ENCODE measurements at regions not wholly inside any gene's neighbourhood (a gene's known extent, or its start where the extent isn't known, plus 50 kb on each side); places are given as distances from the start of the nearest gene placed in this dataset.

DNA sequence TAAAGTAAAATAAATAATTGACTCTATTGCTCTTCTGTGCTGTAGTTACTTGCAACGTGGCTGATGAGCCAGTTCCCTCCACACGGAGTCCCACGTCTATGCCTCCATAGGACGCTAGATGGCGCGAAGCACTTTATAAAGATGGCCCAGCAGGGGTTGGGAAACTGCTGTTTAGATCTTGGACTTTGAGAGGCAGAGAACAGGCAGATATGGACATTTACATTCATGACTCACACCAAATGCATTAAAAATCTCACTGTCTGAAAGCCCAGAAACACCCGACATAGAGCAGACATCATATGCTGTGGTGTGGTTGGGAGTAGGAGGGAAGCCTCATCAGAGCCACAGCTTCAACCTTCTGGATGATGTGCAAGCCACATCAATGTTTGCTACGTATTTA lies 643.1 kb upstream of the ARGLU1 start:
- DNase-seq (ENCODE audit: low read depth, low spot score) = peak; percentile 92

DNA sequence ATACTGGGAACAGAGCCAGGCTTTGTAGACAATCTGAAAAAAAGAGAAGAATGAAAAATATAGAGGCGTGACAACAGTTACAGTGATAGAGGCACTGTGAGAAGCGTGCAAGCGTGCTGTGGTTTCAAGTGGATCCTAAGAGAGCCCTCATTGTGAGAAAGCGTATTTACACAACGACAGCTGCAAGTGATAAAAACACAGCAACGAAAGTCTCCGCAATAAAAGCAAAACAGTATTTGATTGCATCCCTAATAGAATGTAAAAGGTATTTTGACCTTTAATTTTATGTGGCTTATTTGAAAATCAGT lies 642.7 kb upstream of the ARGLU1 start:
- intact Hi-C loops (cut with micrococcal nuclease) (loop anchor here (1.0 to 2.0 kb wide), 5 partner anchors 163 to 945 kb away; no protein-coding TSS in a partner anchor), dilution Hi-C loops (cut with MboI; ENCODE audit: extremely low pct_ligation_motif_present, low sequenced_read_pairs) (no loop called here)
- peak overlapping the region in 1 of 3 experiments; percentile 8 for H3K4me3 ChIP-seq (replicated peaks in 1 of 3; ENCODE audit: insufficient read depth in 1 of 3, low read depth in 1 of 3, low read length in 3 of 3)
- H3K9ac ChIP-seq (replicated peaks; ENCODE audit: extremely low read depth, insufficient read depth, low read length) = no peak overlapping the region
- no TSS peak for BruUV-seq (replicated peaks)
- no peak overlapping the region for H3K27ac ChIP-seq (ENCODE audit: insufficient read depth, low read depth, low read length)
- peak overlapping the region; percentile 23 for H3K4me2 ChIP-seq (ENCODE audit: insufficient read depth, low read length)
- no peak overlapping the region for H2AFZ ChIP-seq (ENCODE audit: low read depth, low read length)
- no peaks in the 10 kb centered on the region for H3K79me2 ChIP-seq (ENCODE audit: control insufficient read depth, insufficient read depth, low read length)
- peaks cover 13% of the 10 kb centered on the region for H3K4me1 ChIP-seq (ENCODE audit: control insufficient read depth, extremely low read depth, insufficient read depth, low read length)
- no peaks in the 10 kb centered on the region for H3K9me3 ChIP-seq (replicated peaks; ENCODE audit: control insufficient read depth, insufficient read depth, low read length)
- no peaks in the 10 kb centered on the region for H3K36me3 ChIP-seq (ENCODE audit: control insufficient read depth in 2 of 2, extremely low read depth in 1 of 2, insufficient read depth in 2 of 2, low read length in 2 of 2)
- TF ChIP-seq GATA2 (IDR thresholded peaks at IDR 0.05; ENCODE audit: insufficient read depth, insufficient read length, low read depth, low read length) = no peak
- CTCF ChIA-PET = interaction anchor here (1.1 to 5.9 kb wide), 8 partner anchors 159 to 946 kb away, joined by 3 to 45 read pairs (median 10); no protein-coding TSS in a partner anchor
- peak; percentile 71 for DNase-seq (ENCODE audit: low read depth, low spot score)
- FAIRE-seq = no peak
- H3K9me1 ChIP-seq (replicated peaks; ENCODE audit: control insufficient read depth, extremely low read depth, insufficient read depth, low read length) = no peaks in the 10 kb centered on the region
- no peaks in the 10 kb centered on the region for H4K20me1 ChIP-seq (replicated peaks; ENCODE audit: control insufficient read depth, extremely low read depth, insufficient read depth, low read length)
- no peaks in the 10 kb centered on the region for H3K27me3 ChIP-seq (ENCODE audit: control insufficient read depth in 2 of 2, insufficient read depth in 2 of 2, low read length in 2 of 2)
- POLR2A ChIA-PET = no interaction called here

More for the DNA sequence above, 643.1 kb upstream of the ARGLU1 start:
- Histone ChIP-seq H3K27ac (ENCODE audit: insufficient read depth, low read depth, low read length) (no peak overlapping the region), H3K4me1 (ENCODE audit: control insufficient read depth, extremely low read depth, insufficient read depth, low read length) (peaks cover 13% of the 10 kb centered on the region), H3K9ac (replicated peaks; ENCODE audit: extremely low read depth, insufficient read depth, low read length) (no peak overlapping the region), H4K20me1 (replicated peaks; ENCODE audit: control insufficient read depth, extremely low read depth, insufficient read depth, low read length) (no peaks in the 10 kb centered on the region), H3K4me3 (replicated peaks in 1 of 3; ENCODE audit: insufficient read depth in 1 of 3, low read depth in 1 of 3, low read length in 3 of 3) (no peak overlapping the region), H3K9me3 (replicated peaks; ENCODE audit: control insufficient read depth, insufficient read depth, low read length) (no peaks in the 10 kb centered on the region), H3K9me1 (replicated peaks; ENCODE audit: control insufficient read depth, extremely low read depth, insufficient read depth, low read length) (no peaks in the 10 kb centered on the region), H3K27me3 (ENCODE audit: control insufficient read depth in 2 of 2, insufficient read depth in 2 of 2, low read length in 2 of 2) (no peaks in the 10 kb centered on the region), H3K79me2 (ENCODE audit: control insufficient read depth, insufficient read depth, low read length) (no peaks in the 10 kb centered on the region), H2AFZ (ENCODE audit: low read depth, low read length) (no peak overlapping the region), H3K4me2 (ENCODE audit: insufficient read depth, low read length) (peak overlapping the region; percentile 23), H3K36me3 (ENCODE audit: control insufficient read depth in 2 of 2, extremely low read depth in 1 of 2, insufficient read depth in 2 of 2, low read length in 2 of 2) (no peaks in the 10 kb centered on the region)
- intact Hi-C loops (cut with micrococcal nuclease) (loop anchor here (1.0 to 2.0 kb wide), 5 partner anchors 162 to 944 kb away; no protein-coding TSS in a partner anchor), dilution Hi-C loops (cut with MboI; ENCODE audit: extremely low pct_ligation_motif_present, low sequenced_read_pairs) (no loop called here)
- ChIA-PET POLR2A (interaction anchor here (0.6 kb wide), 1 partner anchor 736 kb away, joined by 3 read pairs; no protein-coding TSS in a partner anchor), CTCF (interaction anchor here (0.9 to 5.9 kb wide), 11 partner anchors 8 to 945 kb away, joined by 3 to 45 read pairs (median 5); a partner anchor contains a TSS)
- peak; percentile 91 for FAIRE-seq
- no TSS peak for BruUV-seq (replicated peaks)
- peak; percentile 67 for TF ChIP-seq FOS (IDR thresholded peaks at IDR 0.05; ENCODE audit: borderline replicate concordance, insufficient read depth, low read length)
- TF ChIP-seq, protein P1, sequence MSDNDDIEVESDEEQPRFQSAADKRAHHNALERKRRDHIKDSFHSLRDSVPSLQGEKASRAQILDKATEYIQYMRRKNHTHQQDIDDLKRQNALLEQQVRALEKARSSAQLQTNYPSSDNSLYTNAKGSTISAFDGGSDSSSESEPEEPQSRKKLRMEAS (IDR thresholded peaks at IDR 0.05; ENCODE audit: insufficient read depth, insufficient read length) = no peak
- TF ChIP-seq, protein P2, sequence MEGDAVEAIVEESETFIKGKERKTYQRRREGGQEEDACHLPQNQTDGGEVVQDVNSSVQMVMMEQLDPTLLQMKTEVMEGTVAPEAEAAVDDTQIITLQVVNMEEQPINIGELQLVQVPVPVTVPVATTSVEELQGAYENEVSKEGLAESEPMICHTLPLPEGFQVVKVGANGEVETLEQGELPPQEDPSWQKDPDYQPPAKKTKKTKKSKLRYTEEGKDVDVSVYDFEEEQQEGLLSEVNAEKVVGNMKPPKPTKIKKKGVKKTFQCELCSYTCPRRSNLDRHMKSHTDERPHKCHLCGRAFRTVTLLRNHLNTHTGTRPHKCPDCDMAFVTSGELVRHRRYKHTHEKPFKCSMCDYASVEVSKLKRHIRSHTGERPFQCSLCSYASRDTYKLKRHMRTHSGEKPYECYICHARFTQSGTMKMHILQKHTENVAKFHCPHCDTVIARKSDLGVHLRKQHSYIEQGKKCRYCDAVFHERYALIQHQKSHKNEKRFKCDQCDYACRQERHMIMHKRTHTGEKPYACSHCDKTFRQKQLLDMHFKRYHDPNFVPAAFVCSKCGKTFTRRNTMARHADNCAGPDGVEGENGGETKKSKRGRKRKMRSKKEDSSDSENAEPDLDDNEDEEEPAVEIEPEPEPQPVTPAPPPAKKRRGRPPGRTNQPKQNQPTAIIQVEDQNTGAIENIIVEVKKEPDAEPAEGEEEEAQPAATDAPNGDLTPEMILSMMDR (IDR thresholded peaks at IDR 0.05; ENCODE audit: extremely low read depth in 1 of 2, insufficient read depth in 1 of 2, low read depth in 1 of 2, low read length in 2 of 2) = peak; percentile 84 to 92
- peak; percentile 37 for TF ChIP-seq JUN (IDR thresholded peaks at IDR 0.05; ENCODE audit: borderline replicate concordance, insufficient read depth, insufficient read length, low read depth)
